ENCODE measurements at regions not wholly inside any gene's neighbourhood (a gene's known extent, or its start where the extent isn't known, plus 50 kb on each side); places are given as distances from the start of the nearest gene placed in this dataset.

- no peak for TF ChIP-seq EZH2 (IDR thresholded peaks at IDR 0.05; ENCODE audit: borderline replicate concordance, insufficient read depth, low read depth, low read length, poor library complexity, severe bottlenecking)
- no peak for TF ChIP-seq CTCF (IDR thresholded peaks at IDR 0.05)
Measured at GRCh38 chr3:102057781-102058421, 208.6 kb downstream of the NFKBIZ start.

All from B cell (primary cell).